Erythroblast (primary cell): ENCODE measurements at regions not wholly inside any gene's neighbourhood (a gene's known extent, or its start where the extent isn't known, plus 50 kb on each side); places are given as distances from the start of the nearest gene placed in this dataset.

Experiments used
- GATA1 ChIP-seq: IDR thresholded peaks from 2 replicates; pipeline ENCODE4 v1.6.1; 2011; ENCODE audit warnings: low read depth, mild to moderate bottlenecking, control low read depth, low read length, moderate library complexity
- POLR2A ChIP-seq: IDR thresholded peaks from 2 replicates; pipeline ENCODE4 v1.6.1; 2011; ENCODE audit warnings: mild to moderate bottlenecking, low read length

DNA sequence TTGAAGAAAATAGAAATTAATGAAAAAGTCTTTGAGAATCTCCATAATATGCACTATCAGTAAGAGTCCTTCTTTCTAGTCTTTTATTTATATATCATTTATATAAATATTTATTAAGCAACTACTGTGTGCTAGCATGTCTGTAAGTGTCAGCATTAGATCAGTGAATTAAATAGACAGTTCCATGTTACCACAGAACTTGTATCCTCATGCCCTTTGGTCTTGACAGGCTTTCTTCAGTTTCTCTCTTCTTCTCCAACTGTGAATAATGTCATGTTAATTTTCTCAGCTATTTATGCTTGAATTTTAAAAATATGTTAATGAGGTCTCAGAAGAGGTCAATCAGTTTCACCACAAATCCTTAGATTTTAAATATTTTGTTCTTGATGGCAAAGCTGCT is 389.6 kb upstream of the TRAM1L1 start:
- TF ChIP-seq POLR2A = no peak
- TF ChIP-seq GATA1 = no peak
